Ovary (tissue), 7 donors: ENCODE measurements at regions not wholly inside any gene's neighbourhood (a gene's known extent, or its start where the extent isn't known, plus 50 kb on each side); places are given as distances from the start of the nearest gene placed in this dataset.

Source experiments
- DNase-seq, 5 donors: peaks; one replicate each; pipeline ENCODE4 v3.0.0-alpha.2; 2019 to 2020
- H3K27ac ChIP-seq, 2 donors: fragments of 200-600 bp; one replicate each; pipeline versions ENCODE4 v1.5.1 to v1.8.0; 2019 to 2022
- H3K27me3 ChIP-seq: fragments of 200-600 bp; one replicate; pipeline ENCODE4 v1.8.0; 2022
- H3K36me3 ChIP-seq: fragments of 200-600 bp; sonication (generic); one replicate; pipeline ENCODE4 v1.5.1; 2019
- H3K4me1 ChIP-seq: one replicate; pipeline ENCODE4 v1.8.1; 2013; ENCODE audit warnings: mild to moderate bottlenecking, moderate library complexity; ENCODE audit not compliant: insufficient read depth
- H3K4me3 ChIP-seq: fragments of 200-600 bp; sonication (generic); one replicate; pipeline ENCODE4 v1.5.1; 2017
- H3K9me3 ChIP-seq, 2 donors: fragments of 200-600 bp in 1 of 2; sonication (generic) in 1 of 2; one replicate each; pipeline versions ENCODE4 v1.5.1 to v1.8.1; 2013 to 2019; ENCODE audit warnings: mild to moderate bottlenecking in 1 of 2, moderate library complexity in 1 of 2
- EP300 ChIP-seq: sonication (generic); formaldehyde crosslinking; IDR thresholded peaks from one replicate; pipeline ENCODE4 v1.6.1; 2017; ENCODE audit warnings: antibody characterized with exemption
- POLR2A ChIP-seq: fragments of 450-650 bp; IDR thresholded peaks from one replicate; pipeline ENCODE4 v1.6.1; 2017; ENCODE audit warnings: antibody characterized with exemption, mild to moderate bottlenecking, moderate library complexity
- WGBS, 3 donors: extraction: QIAGEN DNeasy Blood & Tissue Kit in 1 of 3; methylation state at CpG; one replicate each; pipeline versions ENCODE4 v1.1.5 to v1.1.7; 2013 to 2017; 5-methylcytosine and 5-hydroxymethylcytosine counted together
- intact Hi-C, 4 donors: fragments of 100-400 bp; cut with DNase I; formaldehyde crosslinking; loops; one replicate each; pipeline versions ENCODE4 v1.11.0 to v1.15.1; 2022 to 2023
- TF ChIP-seq, protein P1 (sequence below), 3 donors: fragments of 450-650 bp in 2 of 3; fragments of 200-600 bp in 1 of 3; IDR thresholded peaks; one replicate each; pipeline versions ENCODE4 v1.5.1 to v1.8.0; 2016 to 2022; ENCODE audit warnings: antibody characterized with exemption in 3 of 3, mild to moderate bottlenecking in 1 of 3
- donor health status: DM: no; HTN: no; CAD: no; lungs with moderate emphysema.
- donor health status: DM: no; HTN: no; CAD: no.
- donor health status: Bipolar disorder and iron deficiency.
- donor health status: DM: no; HTN: no; CAD: no.
- donor health status: DM: yes; HTN: yes; CAD: no.

DNA sequence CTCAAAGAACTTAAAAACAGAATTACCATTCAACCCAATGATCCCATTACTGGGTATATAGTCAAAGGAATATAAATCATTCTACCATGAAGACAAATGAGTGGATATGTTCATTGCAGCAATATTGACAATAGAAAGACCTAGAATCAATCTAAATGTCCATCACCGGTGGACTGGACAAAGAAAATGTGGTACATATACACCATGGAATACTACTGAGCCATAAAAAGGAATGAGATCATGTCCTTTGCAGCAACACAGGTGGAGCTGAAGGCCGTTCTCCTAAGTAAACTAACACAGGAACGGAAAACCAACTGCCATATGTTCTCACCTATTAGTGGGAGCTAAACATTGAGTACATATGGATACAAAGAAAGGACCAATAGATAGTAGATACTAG, 576.7 kb upstream of the CITED2 start:
- Histone ChIP-seq H3K9me3 (no peaks in the 10 kb centered on the region), H3K27me3 (no peaks in the 10 kb centered on the region), H3K27ac (no peak overlapping the region), H3K4me1 (no peaks in the 10 kb centered on the region), H3K36me3 (no peaks in the 10 kb centered on the region), H3K4me3 (no peak overlapping the region)
- intact Hi-C loops = no loop called here
- TF ChIP-seq EP300 (no peak), POLR2A (no peak)
- TF ChIP-seq, protein P1, sequence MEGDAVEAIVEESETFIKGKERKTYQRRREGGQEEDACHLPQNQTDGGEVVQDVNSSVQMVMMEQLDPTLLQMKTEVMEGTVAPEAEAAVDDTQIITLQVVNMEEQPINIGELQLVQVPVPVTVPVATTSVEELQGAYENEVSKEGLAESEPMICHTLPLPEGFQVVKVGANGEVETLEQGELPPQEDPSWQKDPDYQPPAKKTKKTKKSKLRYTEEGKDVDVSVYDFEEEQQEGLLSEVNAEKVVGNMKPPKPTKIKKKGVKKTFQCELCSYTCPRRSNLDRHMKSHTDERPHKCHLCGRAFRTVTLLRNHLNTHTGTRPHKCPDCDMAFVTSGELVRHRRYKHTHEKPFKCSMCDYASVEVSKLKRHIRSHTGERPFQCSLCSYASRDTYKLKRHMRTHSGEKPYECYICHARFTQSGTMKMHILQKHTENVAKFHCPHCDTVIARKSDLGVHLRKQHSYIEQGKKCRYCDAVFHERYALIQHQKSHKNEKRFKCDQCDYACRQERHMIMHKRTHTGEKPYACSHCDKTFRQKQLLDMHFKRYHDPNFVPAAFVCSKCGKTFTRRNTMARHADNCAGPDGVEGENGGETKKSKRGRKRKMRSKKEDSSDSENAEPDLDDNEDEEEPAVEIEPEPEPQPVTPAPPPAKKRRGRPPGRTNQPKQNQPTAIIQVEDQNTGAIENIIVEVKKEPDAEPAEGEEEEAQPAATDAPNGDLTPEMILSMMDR (IDR thresholded peaks at IDR 0.05) = no peak
- WGBS, 3 donors = 64 to 78% (median 65%) methylated on average over 3 of the region's 3 CpGs
- no peak for DNase-seq

DNA sequence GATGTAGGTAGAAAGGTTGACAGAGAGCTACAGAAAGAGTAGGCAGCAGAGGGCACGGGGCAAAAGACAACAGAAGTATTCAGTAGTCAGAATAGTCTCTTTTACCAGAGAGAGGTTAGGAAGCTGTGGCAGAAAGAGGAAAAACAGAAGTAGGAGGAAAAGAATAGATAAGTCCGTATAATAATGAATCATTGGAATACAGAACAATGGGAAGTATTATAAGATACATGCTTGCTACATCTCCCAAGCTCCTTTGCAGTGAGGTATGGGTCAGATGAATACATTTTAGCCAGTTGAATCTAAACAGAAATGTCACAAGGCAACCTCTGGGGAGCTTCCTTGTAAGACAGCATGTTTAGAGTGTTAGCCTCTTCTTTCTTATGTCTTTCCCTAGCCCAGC, 570.5 kb upstream of the CITED2 start:
- no peaks in the 10 kb centered on the region for H3K36me3 ChIP-seq
- intact Hi-C loops = loop anchor here in 1 of 4 donors (10.0 kb wide), 1 partner anchor 390 kb away; no protein-coding TSS in a partner anchor
- H3K4me1 ChIP-seq = peaks cover 5% of the 10 kb centered on the region
- H3K9me3 ChIP-seq = no peaks in the 10 kb centered on the region
- H3K4me3 ChIP-seq = no peak overlapping the region
- no peaks in the 10 kb centered on the region for H3K27me3 ChIP-seq
- no peak for DNase-seq
- no peak for TF ChIP-seq POLR2A
- TF ChIP-seq, protein P1 (IDR thresholded peaks at IDR 0.05) = no peak
- no peak for TF ChIP-seq EP300
- H3K27ac ChIP-seq = no peak overlapping the region
- WGBS, 3 donors = 79 to 88% (median 80%) methylated on average over 2 of the region's 2 CpGs

DNA sequence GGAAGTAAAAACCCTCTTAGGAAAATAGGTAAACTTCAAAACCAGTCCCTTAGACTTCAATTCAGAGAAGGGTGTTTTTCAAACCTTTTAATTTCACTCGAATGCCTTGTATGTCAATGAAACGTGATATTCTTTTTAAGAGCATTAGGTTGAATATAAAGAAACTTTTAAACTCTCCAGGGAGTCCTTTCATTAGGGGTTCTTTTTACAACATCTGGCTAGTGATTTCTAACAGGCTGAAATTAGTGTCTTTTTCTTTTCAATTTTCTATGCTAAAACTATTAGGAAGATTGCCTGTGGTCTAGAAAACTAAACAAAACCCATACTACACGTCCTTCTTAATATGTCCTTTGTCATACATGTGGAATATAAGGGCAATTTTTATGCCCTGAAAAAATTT, 569.7 kb upstream of the CITED2 start:
- no peak overlapping the region for H3K27ac ChIP-seq
- 59 to 65% (median 60%) methylated on average over 3 of the region's 3 CpGs for WGBS, 3 donors
- no peak overlapping the region for H3K4me3 ChIP-seq
- no peaks in the 10 kb centered on the region for H3K27me3 ChIP-seq
- DNase-seq = no peak
- peaks cover 5% of the 10 kb centered on the region for H3K4me1 ChIP-seq
- intact Hi-C loops = loop anchor here in 1 of 4 donors (10.0 kb wide), 1 partner anchor 389 kb away; no protein-coding TSS in a partner anchor
- no peaks in the 10 kb centered on the region for H3K9me3 ChIP-seq
- H3K36me3 ChIP-seq = no peaks in the 10 kb centered on the region
- TF ChIP-seq EP300 = no peak
- TF ChIP-seq, protein P1 (IDR thresholded peaks at IDR 0.05) = no peak
- no peak for TF ChIP-seq POLR2A

DNA sequence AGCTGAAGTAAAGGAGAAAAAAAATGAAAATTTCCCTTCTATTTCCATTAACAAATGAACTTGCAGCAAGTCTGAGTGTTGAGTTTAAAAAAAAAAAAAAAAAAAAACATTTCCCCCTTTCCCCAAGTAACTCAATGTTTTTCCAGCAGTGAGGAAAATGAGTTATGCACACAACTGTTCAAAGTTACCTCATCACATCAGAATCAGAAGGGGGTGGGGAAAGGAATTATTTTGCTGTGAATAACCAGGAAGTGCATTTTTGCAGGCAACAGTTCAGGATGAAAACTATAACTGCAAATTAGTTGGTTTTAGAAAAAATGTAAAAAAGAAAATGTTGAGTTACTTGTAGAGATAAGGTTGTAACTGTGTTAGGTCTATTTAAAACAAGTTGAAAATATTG, 568.9 kb upstream of the CITED2 start:
- DNase-seq = no peak
- H3K27me3 ChIP-seq = no peaks in the 10 kb centered on the region
- H3K36me3 ChIP-seq = no peaks in the 10 kb centered on the region
- no peak for TF ChIP-seq POLR2A
- TF ChIP-seq EP300 = no peak
- TF ChIP-seq, protein P1 (IDR thresholded peaks at IDR 0.05) = no peak
- H3K27ac ChIP-seq = no peak overlapping the region
- peaks cover 5% of the 10 kb centered on the region for H3K4me1 ChIP-seq
- no peaks in the 10 kb centered on the region for H3K9me3 ChIP-seq
- intact Hi-C loops = loop anchor here in 1 of 4 donors (10.0 kb wide), 1 partner anchor 389 kb away; no protein-coding TSS in a partner anchor
- no peak overlapping the region for H3K4me3 ChIP-seq
